AG09319 (cell line): ENCODE measurements at regions not wholly inside any gene's neighbourhood (a gene's known extent, or its start where the extent isn't known, plus 50 kb on each side); places are given as distances from the start of the nearest gene placed in this dataset.

Source experiments
- DNase-seq: peaks from one replicate; pipeline ENCODE4 v3.0.0-alpha.2; 2010; ENCODE audit warnings: low read depth; ENCODE audit errors: extremely low read depth
- TF ChIP-seq, protein P1 (sequence below): IDR thresholded peaks from 2 replicates; pipeline ENCODE4 v1.5.1; 2011; ENCODE audit warnings: low read depth, mild to moderate bottlenecking, inconsistent platforms, low read length, moderate library complexity

- peak; percentile 84 for DNase-seq
These were observed 569.3 kb upstream of the DIPK2B start for GRCh38 chrX:45769761-45770582.

GRCh38 chrX:45768666-45769236 lies 568.1 kb upstream of the DIPK2B start:
- no peak for DNase-seq
- TF ChIP-seq, protein P1, sequence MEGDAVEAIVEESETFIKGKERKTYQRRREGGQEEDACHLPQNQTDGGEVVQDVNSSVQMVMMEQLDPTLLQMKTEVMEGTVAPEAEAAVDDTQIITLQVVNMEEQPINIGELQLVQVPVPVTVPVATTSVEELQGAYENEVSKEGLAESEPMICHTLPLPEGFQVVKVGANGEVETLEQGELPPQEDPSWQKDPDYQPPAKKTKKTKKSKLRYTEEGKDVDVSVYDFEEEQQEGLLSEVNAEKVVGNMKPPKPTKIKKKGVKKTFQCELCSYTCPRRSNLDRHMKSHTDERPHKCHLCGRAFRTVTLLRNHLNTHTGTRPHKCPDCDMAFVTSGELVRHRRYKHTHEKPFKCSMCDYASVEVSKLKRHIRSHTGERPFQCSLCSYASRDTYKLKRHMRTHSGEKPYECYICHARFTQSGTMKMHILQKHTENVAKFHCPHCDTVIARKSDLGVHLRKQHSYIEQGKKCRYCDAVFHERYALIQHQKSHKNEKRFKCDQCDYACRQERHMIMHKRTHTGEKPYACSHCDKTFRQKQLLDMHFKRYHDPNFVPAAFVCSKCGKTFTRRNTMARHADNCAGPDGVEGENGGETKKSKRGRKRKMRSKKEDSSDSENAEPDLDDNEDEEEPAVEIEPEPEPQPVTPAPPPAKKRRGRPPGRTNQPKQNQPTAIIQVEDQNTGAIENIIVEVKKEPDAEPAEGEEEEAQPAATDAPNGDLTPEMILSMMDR = no peak

More at GRCh38 chrX:45769761-45770582, 569.3 kb upstream of the DIPK2B start:
- TF ChIP-seq, protein P1 = no peak

DNA sequence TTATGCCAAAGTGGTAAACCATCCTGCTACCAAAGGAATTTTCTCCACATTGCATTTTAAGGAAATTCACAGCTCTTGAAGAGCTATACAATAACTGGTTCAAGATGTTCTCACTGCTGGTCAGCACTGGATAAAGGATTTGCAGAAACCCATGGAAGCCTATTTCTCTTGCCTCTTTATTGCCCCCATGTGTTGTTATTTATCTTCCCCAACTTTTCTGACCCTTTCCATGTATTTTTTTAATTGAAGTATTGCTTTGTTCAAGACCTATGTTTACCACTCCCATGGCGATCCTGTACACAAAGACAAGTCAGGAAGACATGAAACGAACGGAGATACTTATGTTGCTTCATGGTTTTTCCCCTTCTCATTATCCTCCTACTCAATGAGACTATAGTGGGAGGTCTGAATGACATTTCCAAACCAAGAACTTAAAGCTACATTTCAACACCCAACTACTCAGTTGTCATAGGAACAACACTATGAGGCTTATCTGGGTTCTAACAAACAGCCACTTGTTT lies 566.4 kb upstream of the DIPK2B start:
- TF ChIP-seq, protein P1 = no peak; the same call in 1 of the 2 replicates
- DNase-seq = peak; percentile 46

DNA sequence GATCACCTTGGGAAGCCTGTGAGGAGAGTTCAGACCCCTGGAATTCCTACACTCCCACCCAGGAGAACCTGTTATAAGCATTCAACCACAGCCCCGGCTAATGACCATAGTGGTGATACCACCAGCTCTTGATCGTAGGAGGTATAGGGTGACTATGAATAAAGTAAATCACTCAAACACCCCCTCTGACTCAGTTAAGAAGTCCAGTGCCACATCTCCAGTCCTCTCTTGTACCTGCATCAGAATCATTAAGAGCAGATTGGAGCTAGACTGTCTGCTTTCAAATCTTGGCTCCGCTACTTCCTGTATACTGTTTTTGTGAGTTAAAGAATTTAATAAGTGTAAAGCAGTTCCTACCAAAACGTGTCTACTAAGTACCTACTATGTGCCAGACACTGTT lies 565.1 kb upstream of the DIPK2B start:
- no peak for DNase-seq
- TF ChIP-seq, protein P1 = no peak

DNA sequence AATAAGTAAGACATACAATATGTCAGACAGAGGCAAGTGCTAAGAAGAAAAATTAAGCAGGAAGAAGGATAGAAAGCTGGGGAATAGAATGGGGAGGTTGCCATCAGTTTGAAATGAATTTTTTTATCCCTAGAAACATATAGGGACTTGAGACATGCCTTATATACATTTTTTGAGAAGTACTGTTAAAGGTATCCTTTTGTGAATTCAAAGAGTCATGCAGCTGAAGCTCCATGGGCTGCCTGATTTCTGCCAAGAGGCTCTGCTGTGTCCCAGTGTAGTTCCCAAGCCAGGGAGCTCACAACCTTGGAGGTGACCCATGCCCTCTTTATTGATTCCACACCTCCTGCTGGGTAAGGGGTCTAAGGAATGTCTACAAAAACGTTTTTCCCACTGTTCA lies 564.6 kb upstream of the DIPK2B start:
- no peak for DNase-seq
- TF ChIP-seq, protein P1 = no peak

DNA sequence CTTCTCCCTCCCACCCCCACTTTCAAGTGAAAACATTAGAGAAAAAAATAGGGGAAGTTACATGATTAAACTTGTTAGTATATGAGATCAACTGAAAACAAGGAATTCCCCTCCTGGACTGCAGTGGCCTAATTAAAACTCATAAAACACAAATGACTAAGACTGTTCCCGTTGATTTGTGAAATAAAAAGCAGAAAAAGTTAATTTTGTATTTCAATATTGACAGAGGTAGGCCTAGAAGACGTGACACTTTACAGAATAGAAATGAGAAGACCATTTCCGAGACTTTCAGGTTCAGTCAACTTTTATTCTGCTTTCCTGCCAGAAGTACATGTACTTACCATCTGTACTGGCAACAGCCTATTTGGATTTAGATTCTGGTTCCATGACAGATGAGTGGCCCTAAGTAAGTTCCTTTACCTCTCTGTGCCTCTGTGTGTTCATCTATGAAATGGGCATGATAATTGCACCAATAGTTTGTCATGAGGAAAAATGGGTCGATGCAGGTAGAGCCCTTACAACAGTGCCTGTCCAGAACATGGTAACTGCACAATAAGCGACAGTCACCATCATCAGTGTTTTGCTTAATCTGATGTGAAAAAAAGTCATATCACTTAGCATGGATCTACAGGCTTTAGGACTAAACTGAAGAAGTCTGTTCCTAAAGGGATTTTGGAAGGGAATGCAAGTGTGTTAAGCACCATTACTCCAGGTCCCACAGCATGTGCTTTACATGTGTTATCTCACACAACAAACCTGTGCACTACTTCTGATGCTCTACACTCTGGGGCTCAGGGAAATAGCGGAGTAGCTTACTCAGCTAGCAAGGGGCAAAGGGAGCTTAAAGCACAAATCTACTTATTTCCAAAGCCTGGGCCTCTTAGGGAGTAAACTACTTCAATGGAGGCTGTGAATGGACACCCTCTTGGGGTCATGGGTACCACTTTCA lies 562.3 kb upstream of the DIPK2B start:
- no peak for DNase-seq
- TF ChIP-seq, protein P1 = no peak
